ENCODE measurements at regions not wholly inside any gene's neighbourhood (a gene's known extent, or its start where the extent isn't known, plus 50 kb on each side); places are given as distances from the start of the nearest gene placed in this dataset.
A peak's percentile ranks its signal among the peaks of the same experiment; 100 is the strongest.

DNA sequence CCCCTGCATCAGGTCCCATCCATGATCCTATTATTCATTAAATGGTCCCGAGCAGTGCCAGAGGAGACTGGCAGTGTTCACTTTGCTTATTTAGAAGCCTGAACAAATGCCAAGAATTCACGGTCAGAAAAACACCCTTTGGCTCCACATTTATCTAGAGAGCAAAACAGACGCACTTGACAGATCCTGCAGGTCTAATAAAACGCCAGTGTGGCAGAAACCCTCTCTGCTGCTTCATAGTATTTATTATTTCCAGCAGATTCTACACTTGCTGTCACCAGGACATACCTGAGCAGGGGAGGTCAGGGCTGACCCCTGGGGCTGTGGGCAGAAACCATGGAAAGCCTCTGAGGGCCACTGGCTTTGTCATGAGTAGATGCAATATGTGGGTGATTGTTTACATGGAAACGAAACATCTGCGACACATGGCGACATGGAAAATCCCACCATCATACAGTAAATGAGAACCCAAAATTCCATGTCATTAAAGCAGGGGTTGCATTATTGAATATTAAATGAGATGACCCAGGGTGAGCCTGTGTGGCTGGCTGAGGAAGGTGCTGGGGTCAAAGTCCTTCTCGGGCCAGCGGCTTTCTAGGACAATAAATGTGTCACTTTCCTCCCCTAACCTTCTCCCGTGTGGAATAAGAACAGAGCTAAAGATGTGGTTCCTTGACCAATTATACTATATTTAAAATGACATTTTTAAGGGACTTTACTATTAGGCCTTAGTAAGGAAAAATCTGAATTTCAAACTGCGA, 205.9 kb upstream of the SVIL start:
- peak; percentile 73 for TF ChIP-seq SP1 (IDR thresholded peaks at IDR 0.05)
- TF ChIP-seq HNF4A (conservative IDR thresholded peaks at IDR 0.05), result peak; percentile 69 to 84
- TF ChIP-seq, protein P1, sequence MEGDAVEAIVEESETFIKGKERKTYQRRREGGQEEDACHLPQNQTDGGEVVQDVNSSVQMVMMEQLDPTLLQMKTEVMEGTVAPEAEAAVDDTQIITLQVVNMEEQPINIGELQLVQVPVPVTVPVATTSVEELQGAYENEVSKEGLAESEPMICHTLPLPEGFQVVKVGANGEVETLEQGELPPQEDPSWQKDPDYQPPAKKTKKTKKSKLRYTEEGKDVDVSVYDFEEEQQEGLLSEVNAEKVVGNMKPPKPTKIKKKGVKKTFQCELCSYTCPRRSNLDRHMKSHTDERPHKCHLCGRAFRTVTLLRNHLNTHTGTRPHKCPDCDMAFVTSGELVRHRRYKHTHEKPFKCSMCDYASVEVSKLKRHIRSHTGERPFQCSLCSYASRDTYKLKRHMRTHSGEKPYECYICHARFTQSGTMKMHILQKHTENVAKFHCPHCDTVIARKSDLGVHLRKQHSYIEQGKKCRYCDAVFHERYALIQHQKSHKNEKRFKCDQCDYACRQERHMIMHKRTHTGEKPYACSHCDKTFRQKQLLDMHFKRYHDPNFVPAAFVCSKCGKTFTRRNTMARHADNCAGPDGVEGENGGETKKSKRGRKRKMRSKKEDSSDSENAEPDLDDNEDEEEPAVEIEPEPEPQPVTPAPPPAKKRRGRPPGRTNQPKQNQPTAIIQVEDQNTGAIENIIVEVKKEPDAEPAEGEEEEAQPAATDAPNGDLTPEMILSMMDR (IDR thresholded peaks at IDR 0.05; ENCODE audit: low read depth, low read length, missing input control), result no peak
- TF ChIP-seq, protein P2, sequence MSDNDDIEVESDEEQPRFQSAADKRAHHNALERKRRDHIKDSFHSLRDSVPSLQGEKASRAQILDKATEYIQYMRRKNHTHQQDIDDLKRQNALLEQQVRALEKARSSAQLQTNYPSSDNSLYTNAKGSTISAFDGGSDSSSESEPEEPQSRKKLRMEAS (IDR thresholded peaks at IDR 0.05), result no peak
- peak; percentile 17 to 46 for TF ChIP-seq RAD21 (IDR thresholded peaks at IDR 0.05)
- TF ChIP-seq RXRA (IDR thresholded peaks at IDR 0.05), result peak; percentile 42 to 45
- peak; percentile 39 for TF ChIP-seq YY1 (IDR thresholded peaks at IDR 0.05)
- peak in 1 of 2 donors; percentile 14 for TF ChIP-seq JUND (IDR thresholded peaks at IDR 0.05)
- TF ChIP-seq GABPA (IDR thresholded peaks at IDR 0.05 in 1 of 2, conservative IDR thresholded peaks at IDR 0.05 in 1 of 2), result no peak
- TF ChIP-seq NR2F2 (IDR thresholded peaks at IDR 0.05), result no peak
- peak; percentile 67 for TF ChIP-seq HNF4G (IDR thresholded peaks at IDR 0.05)
- Histone ChIP-seq H3K9ac (ENCODE audit: low read depth in 1 of 2, low read length in 2 of 2) (peak overlapping the region in 1 of 2 donors; percentile 36), H3K27ac (ENCODE audit: low read depth in 1 of 2, low read length in 2 of 2) (peak overlapping the region; percentile 76 to 77), H3K4me1 (ENCODE audit: control insufficient read depth in 4 of 4, insufficient read depth in 4 of 4, low read length in 3 of 4) (peaks cover 2 to 42% (median 34%) of the 10 kb centered on the region in 4 donors), H3K4me3 (ENCODE audit: low read depth in 1 of 3, low read length in 3 of 3) (no peak overlapping the region), H3K36me3 (ENCODE audit: control insufficient read depth in 4 of 4, insufficient read depth in 3 of 4, low read depth in 1 of 4, low read length in 3 of 4) (no peaks in the 10 kb centered on the region), H3K9me3 (ENCODE audit: control insufficient read depth in 4 of 4, low read length in 3 of 4) (no peaks in the 10 kb centered on the region), H3K27me3 (ENCODE audit: control insufficient read depth in 4 of 4, insufficient read depth in 4 of 4, low read length in 3 of 4) (no peaks in the 10 kb centered on the region)
- DNase-seq (ENCODE audit: low spot score), result no peak
- 35% methylated on average over 11 of the region's 11 CpGs for WGBS

DNA sequence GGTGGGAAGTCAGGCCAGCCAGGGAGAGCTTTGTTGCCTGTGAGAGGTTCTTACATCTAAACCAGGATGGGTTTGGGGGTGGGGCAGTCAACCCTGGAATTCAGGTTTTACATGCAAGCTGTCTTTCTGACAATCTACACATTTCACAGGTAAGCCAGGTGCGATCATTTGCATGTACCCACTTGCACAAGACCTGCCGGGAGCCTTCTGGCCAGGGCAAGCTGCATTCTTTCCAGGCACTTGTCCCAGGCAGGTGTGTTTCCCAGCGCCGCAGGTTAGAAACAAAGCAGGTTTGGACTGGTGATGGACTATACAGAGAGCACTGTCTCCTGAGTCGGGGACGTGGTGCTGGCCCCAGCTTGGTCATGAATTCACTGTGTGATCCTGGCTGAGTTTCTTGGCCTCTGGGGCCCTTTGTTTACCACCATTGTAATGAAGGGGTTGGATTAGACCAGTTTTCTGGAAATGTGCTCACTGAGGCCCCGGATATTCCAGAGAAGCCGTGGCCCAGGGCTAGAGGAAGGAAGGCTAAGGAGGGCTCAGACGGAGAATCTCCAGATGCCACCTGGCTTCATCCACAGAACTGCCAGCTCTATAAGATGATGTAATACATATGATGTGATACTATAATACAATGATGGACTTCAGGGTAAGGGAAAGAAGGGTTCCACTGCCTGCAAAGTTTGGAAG, 205.2 kb upstream of the SVIL start:
- Histone ChIP-seq H3K36me3 (ENCODE audit: control insufficient read depth in 4 of 4, insufficient read depth in 3 of 4, low read depth in 1 of 4, low read length in 3 of 4) (no peaks in the 10 kb centered on the region), H3K9me3 (ENCODE audit: control insufficient read depth in 4 of 4, low read length in 3 of 4) (no peaks in the 10 kb centered on the region), H3K4me3 (ENCODE audit: low read depth in 1 of 3, low read length in 3 of 3) (no peak overlapping the region), H3K27ac (ENCODE audit: low read depth in 1 of 2, low read length in 2 of 2) (peak overlapping the region; percentile 76 to 77), H3K27me3 (ENCODE audit: control insufficient read depth in 4 of 4, insufficient read depth in 4 of 4, low read length in 3 of 4) (no peaks in the 10 kb centered on the region), H3K9ac (ENCODE audit: low read depth in 1 of 2, low read length in 2 of 2) (peak overlapping the region in 1 of 2 donors; percentile 33), H3K4me1 (ENCODE audit: control insufficient read depth in 4 of 4, insufficient read depth in 4 of 4, low read length in 3 of 4) (peaks cover 2 to 42% (median 34%) of the 10 kb centered on the region in 4 donors)
- no peak for TF ChIP-seq SP1 (IDR thresholded peaks at IDR 0.05)
- TF ChIP-seq FOXA2 (IDR thresholded peaks at IDR 0.05), result no peak
- TF ChIP-seq HNF4G (IDR thresholded peaks at IDR 0.05), result no peak
- TF ChIP-seq, protein P3, sequence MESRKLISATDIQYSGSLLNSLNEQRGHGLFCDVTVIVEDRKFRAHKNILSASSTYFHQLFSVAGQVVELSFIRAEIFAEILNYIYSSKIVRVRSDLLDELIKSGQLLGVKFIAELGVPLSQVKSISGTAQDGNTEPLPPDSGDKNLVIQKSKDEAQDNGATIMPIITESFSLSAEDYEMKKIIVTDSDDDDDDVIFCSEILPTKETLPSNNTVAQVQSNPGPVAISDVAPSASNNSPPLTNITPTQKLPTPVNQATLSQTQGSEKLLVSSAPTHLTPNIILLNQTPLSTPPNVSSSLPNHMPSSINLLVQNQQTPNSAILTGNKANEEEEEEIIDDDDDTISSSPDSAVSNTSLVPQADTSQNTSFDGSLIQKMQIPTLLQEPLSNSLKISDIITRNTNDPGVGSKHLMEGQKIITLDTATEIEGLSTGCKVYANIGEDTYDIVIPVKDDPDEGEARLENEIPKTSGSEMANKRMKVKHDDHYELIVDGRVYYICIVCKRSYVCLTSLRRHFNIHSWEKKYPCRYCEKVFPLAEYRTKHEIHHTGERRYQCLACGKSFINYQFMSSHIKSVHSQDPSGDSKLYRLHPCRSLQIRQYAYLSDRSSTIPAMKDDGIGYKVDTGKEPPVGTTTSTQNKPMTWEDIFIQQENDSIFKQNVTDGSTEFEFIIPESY (IDR thresholded peaks at IDR 0.05), result no peak
- TF ChIP-seq GABPA (IDR thresholded peaks at IDR 0.05 in 1 of 2, conservative IDR thresholded peaks at IDR 0.05 in 1 of 2), result no peak
- no peak for TF ChIP-seq NR2F2 (IDR thresholded peaks at IDR 0.05)
- TF ChIP-seq RXRA (IDR thresholded peaks at IDR 0.05), result no peak
- TF ChIP-seq, protein P1 (IDR thresholded peaks at IDR 0.05; ENCODE audit: low read depth, low read length, missing input control), result no peak
- TF ChIP-seq, protein P4, sequence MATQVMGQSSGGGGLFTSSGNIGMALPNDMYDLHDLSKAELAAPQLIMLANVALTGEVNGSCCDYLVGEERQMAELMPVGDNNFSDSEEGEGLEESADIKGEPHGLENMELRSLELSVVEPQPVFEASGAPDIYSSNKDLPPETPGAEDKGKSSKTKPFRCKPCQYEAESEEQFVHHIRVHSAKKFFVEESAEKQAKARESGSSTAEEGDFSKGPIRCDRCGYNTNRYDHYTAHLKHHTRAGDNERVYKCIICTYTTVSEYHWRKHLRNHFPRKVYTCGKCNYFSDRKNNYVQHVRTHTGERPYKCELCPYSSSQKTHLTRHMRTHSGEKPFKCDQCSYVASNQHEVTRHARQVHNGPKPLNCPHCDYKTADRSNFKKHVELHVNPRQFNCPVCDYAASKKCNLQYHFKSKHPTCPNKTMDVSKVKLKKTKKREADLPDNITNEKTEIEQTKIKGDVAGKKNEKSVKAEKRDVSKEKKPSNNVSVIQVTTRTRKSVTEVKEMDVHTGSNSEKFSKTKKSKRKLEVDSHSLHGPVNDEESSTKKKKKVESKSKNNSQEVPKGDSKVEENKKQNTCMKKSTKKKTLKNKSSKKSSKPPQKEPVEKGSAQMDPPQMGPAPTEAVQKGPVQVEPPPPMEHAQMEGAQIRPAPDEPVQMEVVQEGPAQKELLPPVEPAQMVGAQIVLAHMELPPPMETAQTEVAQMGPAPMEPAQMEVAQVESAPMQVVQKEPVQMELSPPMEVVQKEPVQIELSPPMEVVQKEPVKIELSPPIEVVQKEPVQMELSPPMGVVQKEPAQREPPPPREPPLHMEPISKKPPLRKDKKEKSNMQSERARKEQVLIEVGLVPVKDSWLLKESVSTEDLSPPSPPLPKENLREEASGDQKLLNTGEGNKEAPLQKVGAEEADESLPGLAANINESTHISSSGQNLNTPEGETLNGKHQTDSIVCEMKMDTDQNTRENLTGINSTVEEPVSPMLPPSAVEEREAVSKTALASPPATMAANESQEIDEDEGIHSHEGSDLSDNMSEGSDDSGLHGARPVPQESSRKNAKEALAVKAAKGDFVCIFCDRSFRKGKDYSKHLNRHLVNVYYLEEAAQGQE (IDR thresholded peaks at IDR 0.05), result no peak
- no peak for TF ChIP-seq RAD21 (IDR thresholded peaks at IDR 0.05)
- no peak for TF ChIP-seq EGR1 (IDR thresholded peaks at IDR 0.05; ENCODE audit: low read depth in 2 of 2)
- TF ChIP-seq JUND (IDR thresholded peaks at IDR 0.05), result no peak
- WGBS, result 44% methylated on average over 9 of the region's 9 CpGs
- DNase-seq (ENCODE audit: low spot score), result no peak
